Osteocyte (in vitro differentiated cells): ENCODE measurements at regions not wholly inside any gene's neighbourhood (a gene's known extent, or its start where the extent isn't known, plus 50 kb on each side); places are given as distances from the start of the nearest gene placed in this dataset.

Experiments
- DNase-seq: peaks from one replicate; pipeline ENCODE4 v3.0.0; 2021; ENCODE audit warnings: mixed read lengths; ENCODE audit not compliant: unreplicated experiment; ENCODE audit errors: extremely low spot score
- H3K27ac Mint-ChIP-seq: one replicate; pipeline ENCODE4 v1.8.0; 2021; ENCODE audit warnings: mild to moderate bottlenecking, mixed read lengths; ENCODE audit not compliant: unreplicated experiment
- H3K27me3 Mint-ChIP-seq: one replicate; pipeline ENCODE4 v1.8.0; 2021; ENCODE audit warnings: mixed read lengths; ENCODE audit not compliant: unreplicated experiment
- H3K36me3 Mint-ChIP-seq: one replicate; pipeline ENCODE4 v1.8.0; 2021; ENCODE audit warnings: mixed read lengths; ENCODE audit not compliant: unreplicated experiment
- H3K4me1 Mint-ChIP-seq: one replicate; pipeline ENCODE4 v1.8.0; 2021; ENCODE audit warnings: mixed read lengths; ENCODE audit not compliant: unreplicated experiment
- H3K4me3 Mint-ChIP-seq: one replicate; pipeline ENCODE4 v1.8.0; 2021; ENCODE audit warnings: mild to moderate bottlenecking, moderate library complexity, mixed read lengths; ENCODE audit not compliant: unreplicated experiment
- H3K9me3 Mint-ChIP-seq: one replicate; pipeline ENCODE4 v1.8.0; 2021; ENCODE audit warnings: mixed read lengths; ENCODE audit not compliant: unreplicated experiment
- CTCF ChIP-seq: fragments of 200-600 bp; sonication (generic); IDR thresholded peaks from 2 replicates; pipeline ENCODE4 v1.5.0; 2021; ENCODE audit warnings: antibody characterized with exemption, mild to moderate bottlenecking, moderate library complexity

- TF ChIP-seq CTCF, result no peak
- Mint-ChIP-seq H3K4me1 (no peaks in the 10 kb centered on the region), H3K4me3 (no peak overlapping the region), H3K9me3 (peaks cover 18% of the 10 kb centered on the region), H3K27ac (no peak overlapping the region), H3K27me3 (no peaks in the 10 kb centered on the region), H3K36me3 (no peaks in the 10 kb centered on the region)
- no peak for DNase-seq
Measured at GRCh38 chr1:4468804-4469514, 185.4 kb upstream of the AJAP1 start.

- no peaks in the 10 kb centered on the region for H3K4me1 Mint-ChIP-seq
- no peak overlapping the region for H3K27ac Mint-ChIP-seq
- no peak for TF ChIP-seq CTCF
- no peaks in the 10 kb centered on the region for H3K27me3 Mint-ChIP-seq
- peaks cover 39% of the 10 kb centered on the region for H3K9me3 Mint-ChIP-seq
- no peaks in the 10 kb centered on the region for H3K36me3 Mint-ChIP-seq
- H3K4me3 Mint-ChIP-seq, result no peak overlapping the region
- DNase-seq, result no peak
Measured at GRCh38 chr1:4476394-4476793, 178.0 kb upstream of the AJAP1 start.

- H3K4me3 Mint-ChIP-seq, result no peak overlapping the region
- no peaks in the 10 kb centered on the region for H3K4me1 Mint-ChIP-seq
- no peak overlapping the region for H3K27ac Mint-ChIP-seq
- no peaks in the 10 kb centered on the region for H3K27me3 Mint-ChIP-seq
- TF ChIP-seq CTCF, result no peak
- no peak for DNase-seq
- H3K9me3 Mint-ChIP-seq, result peaks cover 36% of the 10 kb centered on the region
- no peaks in the 10 kb centered on the region for H3K36me3 Mint-ChIP-seq
Measured at GRCh38 chr1:4481451-4481850, 173.0 kb upstream of the AJAP1 start.

GRCh38 chr1:4482526-4482925 is 171.9 kb upstream of the AJAP1 start:
- no peak overlapping the region for H3K27ac Mint-ChIP-seq
- H3K4me1 Mint-ChIP-seq, result no peaks in the 10 kb centered on the region
- no peak for TF ChIP-seq CTCF
- DNase-seq, result no peak
- H3K36me3 Mint-ChIP-seq, result no peaks in the 10 kb centered on the region
- no peak overlapping the region for H3K4me3 Mint-ChIP-seq
- peaks cover 34% of the 10 kb centered on the region for H3K9me3 Mint-ChIP-seq
- H3K27me3 Mint-ChIP-seq, result no peaks in the 10 kb centered on the region

- Mint-ChIP-seq H3K4me3 (no peak overlapping the region), H3K27me3 (no peaks in the 10 kb centered on the region), H3K27ac (no peak overlapping the region), H3K4me1 (no peaks in the 10 kb centered on the region), H3K9me3 (peaks cover 33% of the 10 kb centered on the region), H3K36me3 (no peaks in the 10 kb centered on the region)
- no peak for DNase-seq
- TF ChIP-seq CTCF, result no peak
Measured at GRCh38 chr1:4483021-4483625, 171.3 kb upstream of the AJAP1 start.
